Activated CD4-positive, alpha-beta T cell treated with anti-CD3 and anti-CD28 coated beads, Interleukin-2, amount 50 U/mL, for 16 hours (primary cell): ENCODE measurements at regions not wholly inside any gene's neighbourhood (a gene's known extent, or its start where the extent isn't known, plus 50 kb on each side); places are given as distances from the start of the nearest gene placed in this dataset.
"Not testable (repeated sequence)": the region's sequence is repeated elsewhere in the genome, so short reads cannot be mapped to it uniquely, and the experiment has no call there.

Source experiments
- DNase-seq: peaks from one replicate; pipeline ENCODE4 v3.0.0-alpha.2; 2020

DNA sequence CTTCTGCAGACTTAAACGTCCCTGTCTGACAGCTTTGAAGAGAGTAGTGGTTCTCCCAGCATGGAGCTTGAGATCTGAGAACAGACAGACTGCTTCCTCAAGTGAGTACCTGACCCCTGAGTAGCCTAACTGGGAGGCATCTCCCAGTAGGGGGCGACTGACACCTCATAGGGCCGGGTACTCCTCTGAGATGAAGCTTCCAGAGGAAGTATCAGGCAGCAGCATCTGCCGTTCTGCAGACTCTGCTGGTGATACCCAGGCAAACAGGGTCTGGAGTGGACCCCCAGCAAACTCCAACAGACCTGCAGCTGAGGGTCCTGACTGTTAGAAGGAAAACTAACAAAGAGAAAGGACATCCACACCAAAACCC is 174.4 kb downstream of the LRRC70 start:
- DNase-seq: not testable (repeated sequence)

- not testable (repeated sequence) for DNase-seq
Observed at GRCh38 chr5:62752056-62752997, 173.7 kb downstream of the LRRC70 start.

DNA sequence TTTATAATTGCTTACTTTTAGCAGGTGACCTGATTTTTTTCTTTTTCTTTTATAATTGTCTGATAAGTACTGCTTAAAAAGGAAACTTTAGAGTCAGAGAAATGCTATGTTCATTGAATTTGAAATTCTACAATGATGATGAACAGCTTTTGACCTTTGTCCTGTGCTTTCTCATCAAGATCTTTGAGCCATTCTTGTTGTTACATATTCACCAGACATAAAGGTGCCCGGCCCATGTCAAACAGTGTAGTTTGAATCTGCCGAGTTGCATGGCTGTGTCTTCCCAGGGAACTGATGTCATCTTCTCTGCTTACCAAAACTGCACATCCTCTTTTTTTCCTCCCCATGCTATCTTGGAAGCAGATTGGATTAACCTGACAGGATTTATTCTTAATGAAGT is 163.6 kb downstream of the LRRC70 start:
- DNase-seq: no peak

DNA sequence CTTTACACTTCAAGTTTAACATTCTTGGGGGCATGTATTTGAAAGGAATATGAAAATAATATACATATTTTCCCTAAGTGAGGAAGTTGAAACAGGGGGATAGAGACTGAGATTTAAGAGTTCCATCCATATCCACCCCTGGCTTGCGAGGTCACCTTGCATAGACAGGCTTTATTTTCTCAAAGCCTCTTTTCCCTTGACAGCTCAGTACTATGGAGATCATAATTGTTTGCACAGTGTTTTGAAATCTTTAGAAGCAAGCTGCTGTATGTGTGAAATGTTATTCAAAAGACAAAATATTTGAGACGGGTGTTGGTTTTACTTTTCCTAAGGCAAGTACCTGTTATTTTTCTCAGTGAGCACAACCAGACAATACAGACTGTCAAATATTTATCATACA is 163.1 kb downstream of the LRRC70 start:
- DNase-seq: no peak

GRCh38 chr5:62737766-62738165 is 159.1 kb downstream of the LRRC70 start:
- no peak for DNase-seq

GRCh38 chr5:62732677-62733121 is 154.1 kb downstream of the LRRC70 start:
- no peak for DNase-seq

DNA sequence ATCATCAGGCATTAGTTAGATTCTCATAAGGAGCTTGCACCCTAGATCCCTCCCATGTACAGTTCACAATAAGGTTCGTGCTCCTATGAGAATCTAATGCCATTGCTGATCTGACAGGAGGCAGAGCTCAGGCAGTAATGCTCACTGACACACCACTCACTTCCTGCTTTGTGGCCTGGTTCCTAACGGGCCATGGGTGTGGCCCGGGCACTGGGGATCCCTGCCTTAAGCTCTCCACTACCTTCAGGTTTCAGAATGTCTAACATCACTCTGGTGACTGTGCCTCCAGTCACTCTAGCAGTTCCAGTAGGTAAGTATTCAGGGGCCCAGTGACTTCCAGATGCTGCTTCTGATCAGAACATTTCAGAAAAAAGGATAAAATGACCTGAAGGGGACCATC is 152.4 kb downstream of the LRRC70 start:
- DNase-seq: peak; percentile 33

DNA sequence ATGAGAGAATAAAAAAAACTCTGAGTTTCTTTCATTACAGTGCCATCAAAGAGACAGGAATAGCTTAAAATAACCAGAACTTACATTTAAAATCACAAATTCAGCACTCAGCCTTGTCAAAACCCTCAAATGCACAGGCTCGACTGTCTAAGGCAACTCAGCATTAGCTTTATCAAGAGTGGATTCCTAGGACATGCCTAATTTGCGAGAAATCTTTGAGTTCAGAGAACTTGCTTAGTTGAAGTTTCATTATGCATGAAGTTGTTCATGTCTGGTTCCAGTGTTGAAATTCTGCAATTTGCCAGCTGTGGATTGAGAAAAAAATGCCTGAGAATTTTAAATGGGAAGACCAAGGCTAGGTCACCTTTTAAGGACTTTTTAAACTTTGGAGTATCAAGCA is 151.1 kb downstream of the LRRC70 start:
- DNase-seq: no peak

- DNase-seq: no peak
Observed at GRCh38 chr5:62727861-62728260, 149.2 kb downstream of the LRRC70 start.

GRCh38 chr5:62727184-62727583 is 148.6 kb downstream of the LRRC70 start:
- DNase-seq: no peak

DNA sequence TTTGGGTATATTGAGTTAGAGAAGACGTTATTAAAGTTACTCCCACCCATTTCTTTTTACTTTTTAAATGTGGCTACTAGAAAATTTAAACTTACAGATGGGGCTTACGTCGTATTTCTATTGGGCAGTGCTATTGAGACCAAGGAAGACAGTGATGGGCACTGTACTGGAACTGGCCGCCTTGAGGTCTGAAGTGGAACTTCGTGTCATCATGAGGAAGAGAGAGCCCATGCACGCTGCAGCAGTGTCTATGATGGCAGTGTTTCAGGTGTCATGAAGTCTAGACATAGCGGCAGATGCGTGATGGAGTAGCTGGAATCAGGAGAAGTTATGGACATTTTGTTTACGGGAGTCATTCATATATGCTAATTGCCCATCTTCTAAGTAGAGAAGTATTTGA is 143.7 kb downstream of the LRRC70 start:
- no peak for DNase-seq

DNA sequence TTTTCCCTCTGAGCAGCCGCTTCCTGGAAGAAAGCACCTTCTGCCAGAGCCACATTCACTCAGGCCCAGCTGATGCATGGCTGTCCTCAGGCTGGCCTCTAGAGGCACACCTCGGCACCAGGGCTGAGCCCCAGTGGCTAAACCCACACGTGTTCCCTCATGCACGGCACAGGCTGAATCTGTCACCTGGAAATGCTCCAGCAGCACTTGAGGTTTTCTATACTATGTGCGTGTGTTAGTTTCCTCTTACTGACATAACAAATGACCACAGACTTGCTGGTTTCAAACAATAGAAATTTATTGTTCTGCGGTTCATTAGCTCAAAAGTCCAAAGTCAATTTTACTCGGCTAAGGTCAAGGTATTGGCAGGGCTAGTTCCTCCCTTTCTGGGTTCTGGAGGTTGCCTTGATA is 141.4 kb downstream of the LRRC70 start:
- peak; percentile 18 for DNase-seq

GRCh38 chr5:62719061-62719720 is 140.6 kb downstream of the LRRC70 start:
- DNase-seq: no peak

DNA sequence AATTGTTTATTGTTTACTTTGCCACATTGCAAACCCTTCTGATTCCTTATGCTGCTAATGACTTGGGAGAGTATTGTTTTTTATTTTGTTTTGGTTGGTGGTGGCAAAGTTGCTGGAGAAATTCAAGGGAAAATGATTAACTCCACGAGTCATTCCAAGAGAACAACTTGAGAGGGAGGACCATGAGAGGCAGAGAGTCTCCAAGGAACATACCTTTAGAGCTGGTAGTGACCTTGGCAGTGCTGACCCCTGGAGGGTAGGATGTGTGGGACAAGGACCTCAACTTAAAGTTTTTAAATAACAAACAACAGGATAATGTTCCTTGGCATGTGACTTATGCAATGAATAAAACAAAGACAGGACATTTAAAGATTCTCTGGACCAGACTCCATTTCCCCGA is 139.7 kb downstream of the LRRC70 start:
- DNase-seq: no peak

DNA sequence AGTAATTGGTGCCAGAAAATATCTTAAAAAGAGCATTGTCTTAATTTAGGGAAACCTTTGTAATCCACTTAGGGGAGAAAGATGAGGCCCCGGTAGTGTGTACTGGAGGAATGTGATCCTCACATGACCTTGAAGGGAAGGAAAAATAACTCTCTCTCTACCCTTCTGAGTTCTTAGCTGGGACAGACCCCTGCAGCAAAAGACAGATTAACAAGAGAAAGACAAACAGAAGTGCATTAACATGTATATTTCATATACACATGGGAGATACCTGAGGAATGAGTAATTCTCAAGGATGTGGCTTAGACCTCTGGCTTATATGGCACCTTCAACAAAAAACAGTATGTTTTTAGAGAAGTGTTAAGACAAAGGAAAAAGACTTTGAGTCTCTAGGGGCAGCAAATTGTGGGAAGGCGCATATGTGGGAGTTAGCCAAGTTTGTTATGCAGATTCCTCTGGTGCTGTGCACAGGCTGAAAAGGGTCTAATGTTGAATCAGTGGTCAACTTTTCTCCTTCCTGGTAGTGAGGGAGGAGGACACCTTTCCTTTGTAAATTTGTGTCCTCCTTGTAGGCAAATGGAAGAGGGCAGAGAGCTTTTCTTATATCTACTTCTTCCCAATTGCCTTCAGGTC is 138.8 kb downstream of the LRRC70 start:
- no peak for DNase-seq

DNA sequence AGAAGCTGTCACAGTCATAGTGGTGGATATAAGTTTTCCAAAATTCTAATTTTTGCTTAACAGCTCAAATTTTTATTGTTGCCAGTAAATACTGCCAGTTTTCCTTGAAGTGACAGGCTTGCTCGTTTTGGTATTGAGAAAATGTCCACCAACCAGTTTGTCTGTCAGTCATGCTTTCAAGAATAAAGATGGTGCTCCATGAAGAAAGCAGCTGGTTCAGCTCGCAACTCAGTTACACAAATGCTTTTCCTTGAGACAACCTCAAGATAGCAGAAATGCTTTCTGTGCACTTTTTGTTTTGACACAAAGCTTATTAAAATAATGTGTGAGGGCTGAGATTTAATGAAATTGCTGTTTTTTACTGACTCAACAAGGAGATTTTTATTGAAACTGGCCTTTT is 135.7 kb downstream of the LRRC70 start:
- no peak for DNase-seq

- DNase-seq: no peak
Observed at GRCh38 chr5:62708481-62709325, 130.1 kb downstream of the LRRC70 start.

GRCh38 chr5:62707563-62707962 is 128.9 kb downstream of the LRRC70 start:
- DNase-seq: no peak

- no peak for DNase-seq
Observed at GRCh38 chr5:62707131-62707530, 128.5 kb downstream of the LRRC70 start.

DNA sequence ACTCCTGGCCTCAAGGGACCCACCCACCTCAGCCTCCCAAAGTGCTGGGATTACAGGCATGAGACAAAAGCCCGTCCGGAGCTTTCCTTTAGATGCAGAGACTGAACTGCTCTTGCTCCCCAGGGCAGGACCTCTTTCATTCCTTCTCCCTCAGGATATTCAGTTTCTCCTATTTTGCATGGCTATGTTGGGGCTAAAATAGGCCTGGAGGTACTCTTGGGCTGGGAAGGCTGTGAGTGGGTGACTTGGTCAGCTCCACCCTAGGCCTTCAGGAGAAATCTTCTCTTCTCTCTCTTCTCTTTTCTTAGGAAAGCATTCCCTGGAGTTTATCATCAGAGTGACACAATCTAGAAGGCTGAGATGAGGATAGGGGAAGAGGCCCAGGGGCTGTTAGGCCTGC is 126.4 kb downstream of the LRRC70 start:
- no peak for DNase-seq

DNA sequence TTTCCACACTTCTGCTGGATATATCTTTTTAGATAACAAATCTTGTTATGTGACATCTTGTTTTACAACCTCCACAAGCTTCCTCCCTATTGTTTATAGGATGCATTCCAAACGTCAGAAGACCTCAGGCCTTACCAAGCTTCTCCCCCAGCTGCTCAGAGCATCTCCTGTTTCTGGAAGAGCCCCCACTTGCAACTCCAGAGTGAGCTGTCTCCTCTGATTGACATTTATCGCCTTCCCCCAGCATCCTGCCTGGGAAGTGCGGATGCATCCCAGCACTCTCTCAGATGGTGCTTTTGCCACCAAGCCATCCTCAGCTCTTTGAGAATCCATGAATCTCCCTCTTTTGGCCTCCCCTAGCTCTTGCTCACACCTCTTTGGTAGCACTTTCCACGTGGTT is 123.5 kb downstream of the LRRC70 start:
- DNase-seq: no peak

GRCh38 chr5:62701036-62701435 is 122.4 kb downstream of the LRRC70 start:
- DNase-seq: no peak

GRCh38 chr5:62698756-62699155 is 120.1 kb downstream of the LRRC70 start:
- DNase-seq: no peak
